ENCODE measurements at regions not wholly inside any gene's neighbourhood (a gene's known extent, or its start where the extent isn't known, plus 50 kb on each side); places are given as distances from the start of the nearest gene placed in this dataset.

GRCh38 chr15:47203993-47204392, 513.3 kb upstream of the SEMA6D start:
- no peak for TF ChIP-seq CTCF (conservative IDR thresholded peaks at IDR 0.05; ENCODE audit: low read depth, low read length)
- TF ChIP-seq EZH2 (IDR thresholded peaks at IDR 0.05; ENCODE audit: low read length, unreplicated experiment): no peak
- no peak for TF ChIP-seq EZH2phosphoT487 (IDR thresholded peaks at IDR 0.05; ENCODE audit: borderline replicate concordance, low read length)

Measured in PC-3 (cell line).